Osteoblast (primary cell): ENCODE measurements at regions not wholly inside any gene's neighbourhood (a gene's known extent, or its start where the extent isn't known, plus 50 kb on each side); places are given as distances from the start of the nearest gene placed in this dataset.

Experiments used
- DNase-seq: peaks from one replicate; pipeline ENCODE4 v3.0.0; 2011; ENCODE audit warnings: low spot score, mixed read lengths; ENCODE audit not compliant: insufficient read length; ENCODE audit errors: missing footprints
- H2AFZ ChIP-seq: 2 replicates; pipeline ENCODE4 v1.6.0; 2011; ENCODE audit warnings: mild to moderate bottlenecking, low read length
- H3K27ac ChIP-seq: 2 replicates; pipeline ENCODE4 v1.5.1; 2011; ENCODE audit warnings: mild to moderate bottlenecking, low read depth, low read length, moderate library complexity
- H3K27me3 ChIP-seq: 2 replicates; pipeline ENCODE4 v1.6.0; 2012; ENCODE audit warnings: mild to moderate bottlenecking, control low read depth, inconsistent platforms, low read length, moderate library complexity; ENCODE audit not compliant: insufficient read depth
- H3K36me3 ChIP-seq: 2 replicates; pipeline ENCODE4 v1.5.1; 2011; ENCODE audit warnings: mild to moderate bottlenecking, low read length, control low read depth, moderate library complexity; ENCODE audit not compliant: insufficient read depth
- H3K4me1 ChIP-seq: 2 replicates; pipeline ENCODE4 v1.5.1; 2011; ENCODE audit warnings: mild to moderate bottlenecking, low read length, control low read depth, moderate library complexity; ENCODE audit not compliant: insufficient read depth
- H3K4me2 ChIP-seq: 2 replicates; pipeline ENCODE4 v1.6.0; 2011; ENCODE audit warnings: mild to moderate bottlenecking, low read length; ENCODE audit not compliant: insufficient read depth
- H3K4me3 ChIP-seq: fragments of 200-600 bp; sonication (generic); 3 replicates; pipeline ENCODE4 v1.5.1; 2012; ENCODE audit warnings: mild to moderate bottlenecking, low read length, inconsistent platforms; ENCODE audit not compliant: insufficient read depth
- H3K79me2 ChIP-seq: 2 replicates; pipeline ENCODE4 v1.6.0; 2012; ENCODE audit warnings: mild to moderate bottlenecking, low read length, control low read depth, inconsistent platforms; ENCODE audit not compliant: insufficient read depth
- H3K9me3 ChIP-seq: 2 replicates; pipeline ENCODE4 v1.5.1; 2011; ENCODE audit warnings: low read depth, low read length, control low read depth
- H4K20me1 ChIP-seq: 2 replicates; pipeline ENCODE4 v1.6.0; 2012; ENCODE audit warnings: mild to moderate bottlenecking, low read length, control low read depth; ENCODE audit not compliant: insufficient read depth
- TF ChIP-seq, protein P1 (sequence below): IDR thresholded peaks from 2 replicates; pipeline ENCODE4 v1.5.1; 2011; ENCODE audit warnings: mild to moderate bottlenecking, low read depth, low read length, moderate library complexity; ENCODE audit errors: extremely low read depth

DNA sequence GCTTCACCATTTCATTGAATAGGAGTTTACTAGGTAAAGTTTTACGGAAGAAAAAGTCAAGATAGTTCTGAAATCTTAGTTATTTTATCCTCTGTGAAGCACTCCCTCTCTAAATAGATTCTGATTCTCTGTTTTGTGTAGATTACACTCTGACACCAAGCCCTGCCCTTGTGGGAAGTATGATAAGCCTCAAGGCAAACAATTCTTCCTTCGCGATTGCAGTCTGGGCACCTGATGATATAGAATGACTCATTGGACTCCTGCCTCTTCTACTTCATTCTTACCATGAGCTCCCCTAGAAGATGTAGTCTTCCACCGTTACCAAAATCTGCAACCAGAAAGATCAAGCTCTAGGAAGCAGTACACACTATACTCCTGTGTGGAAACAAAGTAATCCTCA, 626.9 kb upstream of the PTGER4 start:
- Histone ChIP-seq H4K20me1 (no peaks in the 10 kb centered on the region), H3K27me3 (no peaks in the 10 kb centered on the region), H3K79me2 (no peaks in the 10 kb centered on the region), H3K4me2 (no peak overlapping the region), H3K36me3 (no peaks in the 10 kb centered on the region), H2AFZ (no peak overlapping the region), H3K4me1 (no peaks in the 10 kb centered on the region), H3K27ac (no peak overlapping the region), H3K4me3 (no peak overlapping the region), H3K9me3 (no peaks in the 10 kb centered on the region)
- DNase-seq = no peak
- TF ChIP-seq, protein P1, sequence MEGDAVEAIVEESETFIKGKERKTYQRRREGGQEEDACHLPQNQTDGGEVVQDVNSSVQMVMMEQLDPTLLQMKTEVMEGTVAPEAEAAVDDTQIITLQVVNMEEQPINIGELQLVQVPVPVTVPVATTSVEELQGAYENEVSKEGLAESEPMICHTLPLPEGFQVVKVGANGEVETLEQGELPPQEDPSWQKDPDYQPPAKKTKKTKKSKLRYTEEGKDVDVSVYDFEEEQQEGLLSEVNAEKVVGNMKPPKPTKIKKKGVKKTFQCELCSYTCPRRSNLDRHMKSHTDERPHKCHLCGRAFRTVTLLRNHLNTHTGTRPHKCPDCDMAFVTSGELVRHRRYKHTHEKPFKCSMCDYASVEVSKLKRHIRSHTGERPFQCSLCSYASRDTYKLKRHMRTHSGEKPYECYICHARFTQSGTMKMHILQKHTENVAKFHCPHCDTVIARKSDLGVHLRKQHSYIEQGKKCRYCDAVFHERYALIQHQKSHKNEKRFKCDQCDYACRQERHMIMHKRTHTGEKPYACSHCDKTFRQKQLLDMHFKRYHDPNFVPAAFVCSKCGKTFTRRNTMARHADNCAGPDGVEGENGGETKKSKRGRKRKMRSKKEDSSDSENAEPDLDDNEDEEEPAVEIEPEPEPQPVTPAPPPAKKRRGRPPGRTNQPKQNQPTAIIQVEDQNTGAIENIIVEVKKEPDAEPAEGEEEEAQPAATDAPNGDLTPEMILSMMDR = no peak

DNA sequence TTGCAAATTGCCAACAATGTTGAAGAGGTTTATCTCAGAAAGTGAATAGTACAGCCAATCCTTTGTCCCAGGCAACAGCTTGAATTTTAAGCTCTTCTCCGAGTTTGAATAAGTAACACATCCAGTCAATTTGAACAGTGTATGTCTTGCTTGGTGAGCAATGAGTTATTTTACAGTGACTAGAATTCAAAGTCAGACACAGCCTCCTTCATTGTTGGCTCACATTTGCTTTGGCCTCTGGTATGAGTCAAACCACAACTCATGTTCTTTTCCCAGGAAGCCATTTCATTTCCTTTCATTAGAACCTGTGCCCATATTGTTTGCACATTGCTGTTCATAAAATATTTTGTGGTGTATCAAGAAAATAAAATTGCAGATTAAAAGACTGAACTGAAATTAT, 622.0 kb upstream of the DAB2 start:
- no peak overlapping the region for H3K4me3 ChIP-seq
- DNase-seq = peak; percentile 58
- H4K20me1 ChIP-seq = no peaks in the 10 kb centered on the region
- no peaks in the 10 kb centered on the region for H3K27me3 ChIP-seq
- H3K4me1 ChIP-seq = peaks cover 7% of the 10 kb centered on the region
- no peaks in the 10 kb centered on the region for H3K79me2 ChIP-seq
- no peak overlapping the region for H2AFZ ChIP-seq
- no peaks in the 10 kb centered on the region for H3K36me3 ChIP-seq
- TF ChIP-seq, protein P1 = no peak
- no peaks in the 10 kb centered on the region for H3K9me3 ChIP-seq
- no peak overlapping the region for H3K27ac ChIP-seq
- H3K4me2 ChIP-seq = no peak overlapping the region

GRCh38 chr5:40045429-40045828, 620.6 kb upstream of the DAB2 start:
- H3K27ac ChIP-seq = no peak overlapping the region
- no peak for DNase-seq
- H3K4me3 ChIP-seq = no peak overlapping the region
- H4K20me1 ChIP-seq = no peaks in the 10 kb centered on the region
- H3K36me3 ChIP-seq = no peaks in the 10 kb centered on the region
- no peak overlapping the region for H2AFZ ChIP-seq
- no peak overlapping the region for H3K4me2 ChIP-seq
- no peaks in the 10 kb centered on the region for H3K9me3 ChIP-seq
- TF ChIP-seq, protein P1 = no peak
- no peaks in the 10 kb centered on the region for H3K79me2 ChIP-seq
- H3K4me1 ChIP-seq = peaks cover 7% of the 10 kb centered on the region
- H3K27me3 ChIP-seq = no peaks in the 10 kb centered on the region

DNA sequence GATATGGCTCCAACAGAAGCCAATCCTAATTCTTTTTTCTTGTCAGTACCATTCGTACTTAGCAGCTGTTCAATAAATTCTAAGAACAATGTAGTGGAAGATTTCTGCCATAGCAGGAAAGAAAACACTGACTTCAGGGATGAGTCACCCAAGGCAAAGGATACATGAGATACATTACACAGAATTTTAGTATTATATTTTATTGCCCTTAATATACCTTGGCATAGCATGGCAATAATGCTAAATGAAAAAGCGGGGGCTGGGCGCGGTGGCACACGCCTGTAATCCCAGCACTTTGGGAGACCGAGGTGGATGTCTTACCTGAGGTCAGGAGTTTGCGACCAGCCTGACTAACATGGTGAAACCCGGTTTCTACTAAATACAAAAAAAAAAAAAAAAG, 619.1 kb upstream of the DAB2 start:
- H3K27ac ChIP-seq = no peak overlapping the region
- TF ChIP-seq, protein P1 = no peak
- peaks cover 7% of the 10 kb centered on the region for H3K4me1 ChIP-seq
- DNase-seq = no peak
- H4K20me1 ChIP-seq = no peaks in the 10 kb centered on the region
- no peaks in the 10 kb centered on the region for H3K36me3 ChIP-seq
- no peak overlapping the region for H2AFZ ChIP-seq
- no peak overlapping the region for H3K4me2 ChIP-seq
- H3K9me3 ChIP-seq = no peaks in the 10 kb centered on the region
- H3K79me2 ChIP-seq = no peaks in the 10 kb centered on the region
- no peak overlapping the region for H3K4me3 ChIP-seq
- H3K27me3 ChIP-seq = no peaks in the 10 kb centered on the region
